Kasumi-1 (cell line): ENCODE measurements at regions not wholly inside any gene's neighbourhood (a gene's known extent, or its start where the extent isn't known, plus 50 kb on each side); places are given as distances from the start of the nearest gene placed in this dataset.

Experiments
- DNase-seq, 2 experiments: peaks; one replicate each; lab custom pipeline; 2025; lab: John Stamatoyannopoulos, UW

DNA sequence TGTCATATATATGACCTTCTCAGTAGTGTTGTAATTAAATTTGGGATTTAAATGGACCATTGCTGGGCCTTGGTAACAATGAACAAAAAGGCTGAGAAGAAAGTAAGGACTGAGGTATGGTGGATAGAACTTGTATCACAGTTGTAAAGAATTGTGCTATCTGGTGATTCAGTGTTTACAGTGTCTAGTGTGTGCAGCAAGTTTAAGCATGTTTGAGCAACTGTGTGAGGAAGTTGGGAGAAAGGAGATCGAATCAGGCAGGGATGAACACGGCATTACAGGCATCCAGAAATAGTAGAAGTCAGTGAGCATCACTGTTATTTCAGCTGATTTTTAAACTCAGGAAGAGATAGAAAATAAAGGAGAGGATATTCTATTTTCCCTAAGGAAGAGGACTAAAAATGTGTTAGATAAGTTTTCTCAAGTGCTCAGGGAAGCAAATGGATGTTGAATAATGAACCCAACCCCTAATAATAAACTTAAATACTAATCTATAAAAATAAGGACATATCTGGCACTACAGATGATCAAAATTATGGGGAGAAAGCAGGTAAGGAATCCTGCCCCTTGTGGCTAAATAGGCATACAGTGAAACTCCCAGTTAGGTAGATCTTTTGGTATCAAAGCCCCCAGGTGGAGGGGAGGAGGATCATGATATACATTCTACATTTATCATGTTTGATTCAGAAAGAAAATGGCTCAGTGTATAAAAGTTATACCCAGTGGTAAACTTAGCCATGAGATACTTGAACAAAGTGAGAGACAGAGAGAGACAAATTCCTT lies 361.0 kb upstream of the ANO3 start:
- peak; percentile 1 to 2 for DNase-seq

DNA sequence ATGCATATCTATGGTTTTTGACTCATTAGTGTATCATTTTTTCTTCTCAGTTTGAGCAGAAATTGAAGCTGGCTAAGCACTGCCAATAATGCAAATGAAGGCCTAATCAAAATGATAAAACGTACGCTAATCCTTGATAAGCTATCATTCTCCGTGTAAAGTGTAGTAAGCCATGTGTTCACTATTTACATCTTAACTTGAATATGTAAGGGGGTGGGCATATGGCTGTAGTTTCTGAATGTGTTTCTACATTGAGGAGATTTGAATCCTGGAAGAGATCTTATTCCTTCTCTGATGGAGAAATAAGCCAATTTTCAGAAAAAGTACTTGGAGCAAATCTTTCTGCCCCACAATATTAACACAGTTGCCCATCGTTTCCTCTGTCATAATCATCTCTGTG lies 351.8 kb upstream of the ANO3 start:
- DNase-seq = no peak

DNA sequence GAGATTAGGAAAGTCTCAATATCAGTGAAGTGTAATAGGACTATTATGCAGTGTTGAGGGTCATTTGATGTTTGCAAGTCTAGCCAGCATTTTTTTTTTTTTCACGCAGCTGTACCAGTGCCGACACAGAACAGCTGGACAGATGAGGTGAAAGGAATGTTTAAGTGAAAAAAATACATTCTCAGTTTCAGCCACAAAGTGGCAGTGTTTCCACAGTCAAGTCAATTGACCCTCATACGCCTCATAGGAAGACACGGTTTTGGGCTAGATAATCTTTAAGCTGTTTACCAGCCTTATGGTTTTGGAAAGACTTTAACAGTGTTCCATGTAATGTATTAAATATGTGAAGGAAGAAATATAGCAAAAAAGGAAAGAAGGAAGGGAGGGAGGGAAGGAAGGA lies 349.9 kb upstream of the ANO3 start:
- peak; percentile 67 to 68 for DNase-seq

DNA sequence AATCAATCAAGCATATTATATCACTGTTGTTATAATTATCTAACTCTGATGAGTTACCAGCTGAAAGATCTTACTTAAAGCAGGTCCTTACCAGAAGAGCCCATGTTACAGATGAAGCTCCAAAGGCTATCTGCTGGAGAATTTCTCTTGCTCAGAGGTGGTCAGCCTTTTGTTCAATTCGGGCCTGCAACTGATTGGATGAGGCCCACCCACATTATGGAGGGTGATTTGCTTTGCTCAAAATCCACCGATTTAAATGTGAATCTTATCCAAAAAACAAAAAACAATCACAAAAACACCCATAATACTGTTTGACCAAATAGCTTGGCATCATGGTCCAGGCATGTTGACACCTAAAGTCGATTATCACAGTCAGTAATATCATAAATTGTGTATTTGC lies 348.6 kb upstream of the ANO3 start:
- DNase-seq = no peak

DNA sequence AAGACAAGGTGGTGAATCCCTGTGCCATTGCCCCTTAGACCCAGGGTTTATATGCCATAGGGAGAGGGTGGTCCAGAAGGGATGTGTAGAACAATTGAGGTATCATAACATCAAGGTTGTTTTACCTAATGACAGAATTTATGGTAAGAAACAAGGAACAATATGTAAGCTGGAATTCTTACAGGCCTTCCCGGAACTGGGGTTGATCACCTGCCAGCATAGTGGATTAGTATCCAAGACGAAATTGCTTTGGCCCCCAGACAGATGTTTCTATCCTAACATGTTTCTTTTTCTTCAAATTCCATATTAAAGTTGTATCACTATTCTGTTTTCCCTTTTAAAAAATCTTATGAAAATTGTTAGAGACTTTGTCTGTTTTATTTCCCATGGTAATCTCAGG lies 343.8 kb upstream of the ANO3 start:
- no peak for DNase-seq

DNA sequence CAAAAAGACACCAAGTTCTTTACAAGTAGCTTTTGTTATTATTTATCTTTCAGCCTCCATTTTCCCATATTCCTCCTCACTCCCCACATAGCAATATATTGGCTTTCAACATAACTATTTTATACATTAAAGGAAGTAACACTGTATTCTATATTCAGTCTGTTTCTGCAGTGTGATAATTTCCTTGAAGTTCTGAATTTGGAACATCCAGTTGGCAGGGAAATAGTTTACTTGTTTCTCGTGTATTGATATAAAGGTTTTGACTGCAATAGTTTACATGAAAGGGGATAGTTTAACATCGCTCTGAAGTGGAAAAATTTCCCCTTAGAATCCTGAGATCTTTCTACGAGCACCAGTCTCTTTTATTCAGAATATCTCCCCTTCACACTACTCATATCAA lies 341.5 kb upstream of the ANO3 start:
- DNase-seq = no peak

DNA sequence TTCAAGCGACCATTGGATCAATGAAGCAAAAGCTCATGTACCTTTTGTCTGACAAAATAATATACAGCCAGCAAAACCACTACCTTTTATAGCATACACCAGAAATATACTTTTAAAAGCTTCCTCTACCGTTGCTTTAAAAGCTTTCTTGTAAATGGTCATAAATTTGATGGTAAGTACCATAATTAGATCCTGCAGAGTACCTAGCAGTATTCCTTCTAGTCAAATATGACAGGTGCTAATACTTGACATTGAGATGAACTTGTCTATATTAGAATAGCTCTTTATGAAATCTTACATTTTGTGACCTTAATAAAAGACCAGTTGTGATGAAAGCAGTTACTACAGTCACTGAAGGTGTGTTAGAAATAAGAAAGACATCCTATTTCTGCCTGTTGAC lies 340.5 kb upstream of the ANO3 start:
- DNase-seq = no peak

DNA sequence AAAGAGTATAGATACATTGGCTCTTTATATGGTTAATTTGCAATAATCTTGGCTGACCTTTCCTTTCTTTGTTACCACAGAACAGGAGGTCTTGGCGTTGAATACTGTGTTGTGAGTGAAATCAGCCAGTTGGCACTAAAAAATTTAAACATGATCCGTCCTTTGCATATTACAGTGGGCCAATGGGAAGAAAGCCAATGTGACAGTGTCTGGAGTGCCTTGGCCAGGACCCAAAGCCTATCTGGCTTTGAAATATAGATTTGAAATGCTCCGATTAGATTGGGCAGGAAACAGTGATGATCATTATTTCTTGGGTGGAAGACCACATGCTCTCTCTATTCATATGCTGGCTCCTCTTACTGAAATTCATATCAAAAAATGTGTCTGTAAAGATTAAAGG lies 339.6 kb upstream of the ANO3 start:
- no peak for DNase-seq

DNA sequence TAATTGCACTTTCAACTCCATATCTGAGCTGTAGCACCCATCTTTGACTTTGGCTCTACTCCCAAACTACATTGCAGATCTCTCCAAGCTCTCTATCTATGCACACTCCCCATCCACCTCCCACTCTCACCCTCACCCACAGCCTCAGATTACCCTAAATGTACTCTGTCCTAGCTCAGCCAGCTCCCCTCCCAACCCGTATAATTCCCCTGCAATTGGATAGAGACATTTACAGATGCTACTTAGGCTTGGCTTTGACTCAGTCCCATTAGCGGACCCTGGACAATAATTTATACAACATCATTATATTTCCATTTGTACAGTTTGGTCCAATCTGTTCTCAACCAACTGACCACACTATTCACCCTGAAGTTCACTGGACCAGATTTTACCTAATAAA lies 338.9 kb upstream of the ANO3 start:
- DNase-seq = no peak

DNA sequence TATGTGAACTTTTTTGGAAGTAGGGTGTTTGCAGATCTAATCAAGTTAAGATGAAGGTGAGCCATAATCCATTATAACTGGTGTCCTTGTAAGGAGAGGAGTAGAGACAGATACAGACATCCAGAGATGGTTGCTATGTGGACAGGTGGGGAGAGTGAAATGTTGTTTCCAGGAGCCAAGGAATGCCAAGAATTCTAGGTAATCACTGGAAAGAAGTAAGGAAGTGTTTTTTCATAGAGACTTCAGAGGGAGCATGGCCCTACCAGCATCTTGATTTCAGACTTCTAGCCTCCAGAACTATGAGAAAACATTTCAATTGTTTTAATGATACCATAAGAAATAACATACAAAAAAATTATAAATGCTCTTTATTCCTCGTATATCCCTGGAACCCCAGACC lies 320.5 kb upstream of the ANO3 start:
- DNase-seq = no peak

DNA sequence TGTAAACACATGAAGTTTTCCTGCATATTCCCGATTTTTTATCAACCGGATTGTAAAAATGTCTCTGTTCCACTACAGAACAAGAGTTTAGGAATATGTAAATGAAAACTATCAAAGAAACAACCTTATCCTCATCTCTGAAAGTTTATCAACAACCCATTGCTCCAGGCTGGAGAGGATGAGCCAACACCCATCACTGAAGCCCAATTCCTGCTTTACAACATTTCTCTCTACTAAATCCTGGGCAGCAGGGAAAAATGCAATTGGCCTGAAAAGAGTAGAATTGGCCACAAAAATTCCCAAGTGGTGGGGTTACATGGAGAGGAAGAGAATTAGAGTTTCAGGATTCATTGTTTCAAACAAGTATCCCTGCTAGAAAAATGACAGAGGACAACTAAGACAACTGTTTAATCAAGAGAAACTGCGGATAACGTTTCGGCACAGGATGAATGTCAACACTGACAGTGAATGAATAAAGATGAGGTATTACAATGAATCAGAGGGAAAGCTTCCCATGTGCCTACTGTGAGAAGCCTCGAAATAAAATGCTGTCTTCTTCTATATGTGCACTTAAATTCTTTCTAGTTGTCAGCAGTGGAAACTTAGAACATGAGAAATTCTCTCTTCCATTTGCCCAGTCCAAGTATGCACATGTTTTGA lies 317.3 kb upstream of the ANO3 start:
- DNase-seq = no peak

DNA sequence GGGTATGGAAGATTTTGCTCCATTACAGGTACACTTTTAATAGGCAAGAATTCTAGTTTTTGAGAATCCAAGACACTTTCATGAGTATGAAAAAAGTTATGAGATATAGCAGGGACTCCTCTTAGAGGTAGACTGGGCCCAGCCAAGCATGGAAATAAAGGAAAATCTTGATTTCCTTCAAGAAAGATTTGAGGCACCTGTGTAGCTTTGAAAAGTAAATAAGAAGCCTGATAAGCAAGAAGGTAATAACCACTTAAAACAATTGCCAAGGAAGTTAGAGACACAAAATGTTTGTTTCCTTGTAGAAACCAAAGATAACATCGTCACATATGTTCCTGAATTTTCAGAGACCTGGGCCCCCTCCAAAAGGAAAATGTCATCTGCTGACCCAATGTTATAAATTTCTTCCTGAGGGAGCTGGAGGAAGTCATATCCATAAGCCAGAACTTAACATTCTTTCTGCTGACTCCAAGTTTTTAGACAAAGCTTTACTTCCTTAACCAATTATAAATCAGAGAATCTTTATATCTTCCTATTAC lies 314.5 kb upstream of the ANO3 start:
- DNase-seq = no peak

DNA sequence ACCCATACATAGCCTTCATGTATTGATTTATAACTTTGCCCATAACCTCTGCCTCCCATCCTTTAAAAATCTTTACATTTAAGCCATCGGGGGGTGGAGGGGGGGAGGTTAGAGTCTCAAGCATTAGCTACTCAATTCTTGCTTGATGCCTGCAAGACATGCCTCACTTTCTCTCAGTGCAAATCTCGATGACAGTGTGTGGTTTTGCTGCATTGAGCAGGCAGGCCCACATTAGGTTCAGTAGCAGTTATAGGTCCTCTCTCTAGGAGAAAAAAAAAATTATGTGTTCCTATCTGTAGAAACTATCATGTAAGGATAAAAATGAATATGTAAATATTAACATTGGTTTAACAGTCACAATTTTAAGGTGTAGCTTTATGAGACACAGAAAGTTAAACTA lies 314.0 kb upstream of the ANO3 start:
- DNase-seq = no peak

DNA sequence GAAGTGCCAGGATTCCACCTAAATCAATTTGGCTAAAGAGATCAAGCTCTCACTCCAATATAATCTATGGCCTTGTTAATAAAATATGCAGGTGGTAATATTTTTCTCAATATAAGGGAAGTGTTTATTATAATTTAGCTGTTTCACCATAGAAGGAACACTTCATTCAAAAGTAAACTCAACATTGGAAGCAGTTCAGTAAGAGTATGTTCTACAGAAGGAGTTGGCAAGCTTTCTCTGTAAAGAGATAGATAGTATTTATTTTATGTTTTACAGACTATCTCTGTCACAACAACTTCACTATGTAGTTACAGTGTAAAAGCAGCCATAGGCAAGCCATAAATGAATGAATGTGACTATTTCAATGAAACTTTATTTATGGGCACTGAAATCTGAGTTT lies 313.6 kb upstream of the ANO3 start:
- no peak for DNase-seq

DNA sequence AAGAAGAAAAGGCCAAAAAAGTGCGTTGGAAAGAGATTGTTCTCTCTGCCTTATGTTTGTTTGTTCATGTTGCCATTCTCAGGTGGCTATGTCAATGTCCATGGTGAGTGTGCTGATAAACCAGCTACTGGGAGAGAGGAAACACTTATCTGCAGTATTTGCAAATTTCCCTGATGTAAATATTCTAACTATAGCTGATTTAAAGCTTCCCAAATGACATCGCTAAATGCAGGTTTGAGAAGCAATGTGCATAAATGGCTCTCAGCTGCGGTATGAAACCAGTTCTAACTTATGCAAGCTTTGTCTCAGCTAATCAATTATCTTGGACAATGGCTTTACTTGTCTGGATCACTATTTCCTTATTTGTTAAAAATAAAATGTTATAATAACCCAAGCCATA lies 312.5 kb upstream of the ANO3 start:
- DNase-seq = no peak

DNA sequence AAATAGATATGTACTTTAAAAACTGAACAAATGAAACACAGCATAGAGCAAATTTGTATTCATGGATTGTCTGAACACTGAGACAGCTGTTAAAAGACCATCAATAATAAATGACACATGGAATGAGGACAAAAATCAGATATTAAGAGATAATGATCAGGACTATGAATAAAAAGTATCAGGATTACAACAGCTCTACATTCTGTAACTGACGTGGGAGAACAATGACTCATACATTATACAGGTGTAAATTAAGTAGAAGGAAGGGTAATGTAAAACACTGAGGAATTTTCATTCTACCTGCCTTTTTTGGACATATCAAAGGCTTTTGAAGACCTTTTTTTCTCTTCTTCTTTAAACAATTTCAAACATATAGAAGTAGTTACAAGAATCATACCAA lies 310.9 kb upstream of the ANO3 start:
- no peak for DNase-seq

DNA sequence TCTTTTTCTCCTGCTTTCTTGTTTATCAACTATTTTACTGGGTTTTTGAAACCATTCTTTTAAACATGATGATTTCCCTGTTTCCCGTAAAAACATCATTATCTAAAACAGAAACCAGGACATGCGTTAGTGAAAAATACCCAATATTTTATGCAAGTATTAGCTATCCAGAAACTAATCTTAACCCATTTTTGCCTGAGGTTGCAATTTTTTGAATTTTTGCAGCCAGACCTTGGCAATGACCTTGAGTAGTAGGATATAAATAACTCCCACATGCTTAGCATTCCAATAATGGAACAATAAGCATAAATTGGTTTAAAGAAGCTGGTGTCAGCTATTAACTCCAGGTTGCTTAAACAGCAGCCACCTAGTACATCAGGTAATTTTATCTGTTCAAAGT lies 308.9 kb upstream of the ANO3 start:
- DNase-seq = no peak

DNA sequence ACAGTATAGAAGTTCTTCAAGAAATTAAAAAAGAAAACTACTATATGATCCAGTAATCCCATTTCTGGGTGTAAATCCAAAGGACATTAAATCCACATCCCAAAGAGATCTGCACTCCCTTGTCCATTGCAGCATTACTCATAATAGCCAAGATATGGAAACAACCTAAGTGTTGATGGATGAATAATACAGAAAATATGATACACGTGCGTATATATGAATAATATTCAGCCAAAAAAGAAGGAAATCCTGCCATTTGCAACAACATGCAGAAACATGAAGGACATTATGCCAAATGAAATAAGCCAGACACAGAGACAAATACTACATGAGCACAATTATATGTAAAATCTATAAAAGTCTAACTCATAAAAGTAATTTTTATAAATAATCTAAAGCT lies 306.3 kb upstream of the ANO3 start:
- DNase-seq = no peak

DNA sequence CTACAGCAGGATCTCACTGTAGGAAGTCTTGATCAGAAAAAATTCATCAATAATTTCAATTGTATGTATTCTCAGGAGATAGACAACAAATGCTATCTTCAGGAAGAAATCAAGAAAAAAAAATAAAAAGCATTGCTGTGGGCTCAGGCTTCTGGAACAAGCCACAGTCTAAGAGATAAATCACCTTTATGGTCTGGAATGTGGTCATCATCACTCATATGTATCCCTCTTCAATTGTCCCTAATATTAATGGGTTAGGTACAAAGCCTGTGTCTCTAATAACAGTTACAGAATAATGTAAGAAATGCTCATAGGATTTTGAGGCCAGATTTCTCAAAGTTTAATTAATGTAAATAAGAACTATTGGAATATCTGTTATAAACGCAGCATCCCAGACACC lies 305.9 kb upstream of the ANO3 start:
- no peak for DNase-seq

DNA sequence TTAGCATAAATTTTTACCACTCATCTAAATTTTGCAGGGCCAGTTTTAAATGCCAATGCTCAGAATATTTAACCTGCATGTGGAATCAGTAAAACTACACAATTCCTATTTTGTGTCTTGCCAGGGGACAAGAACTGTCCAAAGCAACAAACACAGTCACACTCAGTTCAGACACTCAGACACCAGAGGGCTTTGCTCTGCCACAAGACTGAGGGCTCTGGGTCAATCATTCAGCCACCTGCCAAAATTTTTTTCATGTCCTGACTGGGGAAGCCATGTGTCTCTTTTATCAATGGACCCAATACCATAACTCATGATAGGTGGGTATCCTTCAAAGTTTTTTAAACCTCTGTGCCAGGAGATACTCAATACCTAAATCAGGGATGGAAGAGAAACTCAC lies 304.0 kb upstream of the ANO3 start:
- DNase-seq = no peak

DNA sequence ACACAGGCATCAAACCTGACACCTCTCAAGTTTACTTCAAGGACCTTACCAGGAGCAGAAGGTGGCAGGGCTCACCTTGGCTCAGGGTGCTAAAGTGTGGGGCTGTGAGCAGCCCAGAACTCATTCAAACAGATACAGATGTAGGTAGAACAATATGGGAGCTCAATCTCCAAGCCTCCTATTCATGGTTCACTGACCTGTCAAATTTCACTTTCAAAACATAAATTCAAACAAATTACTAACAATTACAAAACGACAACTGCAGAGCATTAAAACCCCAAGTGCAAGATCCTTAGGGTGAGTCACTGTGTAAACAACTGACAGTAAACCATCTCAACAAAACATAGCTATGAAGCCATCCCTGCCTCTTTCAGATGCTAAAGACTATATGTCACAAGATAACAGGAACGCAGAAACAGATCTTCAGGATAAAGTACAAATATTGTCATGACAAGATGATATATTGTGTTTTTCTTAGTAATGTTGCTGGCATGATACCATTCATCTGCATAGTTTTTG lies 303.5 kb upstream of the ANO3 start:
- no peak for DNase-seq

DNA sequence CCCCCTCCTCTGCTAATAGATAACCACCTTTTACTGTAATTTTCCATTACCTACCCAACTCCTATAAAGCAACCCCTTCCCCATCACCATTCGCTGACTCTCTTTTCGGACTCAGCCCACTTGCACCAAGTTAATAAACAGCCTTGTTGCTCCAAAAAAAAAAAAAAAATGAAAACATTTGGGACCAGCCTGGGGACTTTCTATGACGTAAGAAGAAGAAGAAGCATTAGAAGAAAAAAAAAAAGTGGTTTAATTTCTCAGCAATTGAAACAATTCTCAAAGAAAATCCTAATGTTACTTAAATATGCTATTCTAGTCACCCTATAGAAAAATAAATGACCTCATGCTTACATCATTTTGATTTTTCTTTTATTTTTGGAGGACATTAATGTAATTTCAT lies 301.5 kb upstream of the ANO3 start:
- no peak for DNase-seq

DNA sequence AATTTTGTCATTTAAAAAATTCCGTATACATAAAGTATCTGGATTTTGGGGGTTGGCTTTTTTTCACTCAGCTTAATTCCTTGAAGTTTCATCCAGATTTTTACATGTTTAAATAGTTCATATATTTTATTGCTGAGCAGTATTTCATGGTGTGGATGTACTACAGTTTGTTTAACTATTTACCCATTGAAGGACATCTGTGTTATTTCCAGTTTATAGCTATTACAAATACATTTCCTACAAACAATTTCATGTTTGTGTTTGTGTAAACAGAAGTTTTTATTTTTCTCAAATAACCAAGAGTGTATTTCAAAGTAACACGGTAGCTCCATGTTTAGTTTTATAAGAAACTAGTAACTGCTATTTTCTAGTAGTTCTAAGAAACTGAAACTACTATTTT lies 299.7 kb upstream of the ANO3 start:
- DNase-seq = no peak

DNA sequence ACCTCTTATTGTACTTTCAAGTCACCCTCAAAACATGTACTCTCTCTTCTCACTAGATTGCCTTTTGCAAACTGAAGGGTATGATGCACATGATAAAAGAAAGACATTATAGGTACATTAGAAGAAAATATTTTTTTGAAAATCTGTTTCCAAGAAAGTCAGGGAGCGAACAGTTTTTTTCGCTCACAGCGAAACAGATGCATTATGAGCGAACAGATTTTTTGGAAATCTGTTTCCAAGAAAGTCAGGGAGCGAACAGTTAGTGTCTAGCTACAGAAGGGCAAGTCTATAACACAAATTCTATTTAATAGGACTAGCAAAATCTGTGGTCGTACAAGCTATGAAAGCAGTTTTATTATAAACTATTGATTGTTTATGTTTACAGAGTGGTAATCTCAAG lies 296.2 kb upstream of the ANO3 start:
- no peak for DNase-seq
